ENCODE measurements at regions not wholly inside any gene's neighbourhood (a gene's known extent, or its start where the extent isn't known, plus 50 kb on each side); places are given as distances from the start of the nearest gene placed in this dataset.
A peak's percentile ranks its signal among the peaks of the same experiment; 100 is the strongest.

GRCh38 chr6:138695193-138695592 is 78.4 kb upstream of the CCDC28A start:
- H3K27ac ChIP-seq (ENCODE audit: extremely low read depth, low read depth, low read length), result no peak overlapping the region
- no peaks in the 10 kb centered on the region for H3K36me3 ChIP-seq (ENCODE audit: control insufficient read depth in 2 of 2, insufficient read depth in 1 of 2, low read length in 2 of 2)
- no peaks in the 10 kb centered on the region for H3K9me3 ChIP-seq (ENCODE audit: control insufficient read depth, insufficient read depth, low read depth, low read length)
- ChIA-PET CTCF (interaction anchor here (0.6 kb wide), 1 partner anchor 27 kb away, joined by 4 read pairs; no protein-coding TSS in a partner anchor), POLR2A (no interaction called here)
- TF ChIP-seq ZNF146 (tag by site-specific recombination; IDR thresholded peaks at IDR 0.05) (peak; percentile 76), SETDB1 (IDR thresholded peaks at IDR 0.05; ENCODE audit: insufficient read length, low read length) (peak; percentile 52), ZBTB7A (tag by site-specific recombination; IDR thresholded peaks at IDR 0.05; ENCODE audit: low read depth) (no peak), TRIM28 (IDR thresholded peaks at IDR 0.05; ENCODE audit: borderline replicate concordance, low read length) (0 out of 2 replicates have a peak, but pooled peaks have one; percentile 60), ZNF223 (tag by site-specific recombination; IDR thresholded peaks at IDR 0.05) (no peak)
- H3K4me3 ChIP-seq (ENCODE audit: low read depth, low read length), result no peak overlapping the region
- H3K4me1 ChIP-seq (ENCODE audit: control insufficient read depth, insufficient read depth, low read length), result no peaks in the 10 kb centered on the region

- CTCF ChIA-PET, result interaction anchor here (0.6 kb wide), 2 partner anchors 206 to 303 kb away, joined by 3 to 4 read pairs; no protein-coding TSS in a partner anchor
- Histone ChIP-seq H3K4me1 (ENCODE audit: control insufficient read depth, insufficient read depth, low read length) (no peaks in the 10 kb centered on the region), H3K9me3 (ENCODE audit: control insufficient read depth, insufficient read depth, low read depth, low read length) (peaks cover 2% of the 10 kb centered on the region; the same call in 1 of the 2 replicates), H3K27ac (ENCODE audit: extremely low read depth, low read depth, low read length) (no peak overlapping the region), H3K36me3 (ENCODE audit: control insufficient read depth in 2 of 2, insufficient read depth in 1 of 2, low read length in 2 of 2) (no peaks in the 10 kb centered on the region), H3K4me3 (ENCODE audit: low read depth, low read length) (no peak overlapping the region)
- no peak for TF ChIP-seq ZNF837 (tag by site-specific recombination; IDR thresholded peaks at IDR 0.05)
- TF ChIP-seq ZNF354C (tag by site-specific recombination; IDR thresholded peaks at IDR 0.05; ENCODE audit: borderline replicate concordance, low read depth), result no peak
- TF ChIP-seq SETDB1 (IDR thresholded peaks at IDR 0.05; ENCODE audit: insufficient read length, low read length), result peak; percentile 57
- TF ChIP-seq ZNF24 (tag by site-specific recombination; IDR thresholded peaks at IDR 0.05), result no peak
- POLR2A ChIA-PET, result no interaction called here
Observed at GRCh38 chr6:138714493-138714892, 59.1 kb upstream of the CCDC28A start.

GRCh38 chr6:138716013-138716412 is 57.6 kb upstream of the CCDC28A start:
- Histone ChIP-seq H3K9me3 (ENCODE audit: control insufficient read depth, insufficient read depth, low read depth, low read length) (peaks cover 2% of the 10 kb centered on the region; the same call in 1 of the 2 replicates), H3K4me1 (ENCODE audit: control insufficient read depth, insufficient read depth, low read length) (no peaks in the 10 kb centered on the region), H3K4me3 (ENCODE audit: low read depth, low read length) (no peak overlapping the region), H3K27ac (ENCODE audit: extremely low read depth, low read depth, low read length) (no peak overlapping the region), H3K36me3 (ENCODE audit: control insufficient read depth in 2 of 2, insufficient read depth in 1 of 2, low read length in 2 of 2) (no peaks in the 10 kb centered on the region)
- CTCF ChIA-PET, result no interaction called here
- POLR2A ChIA-PET, result no interaction called here
- TF ChIP-seq ZNF776 (tag by site-specific recombination; IDR thresholded peaks at IDR 0.05; ENCODE audit: borderline replicate concordance), result no peak
- TF ChIP-seq ZNF155 (tag by site-specific recombination; IDR thresholded peaks at IDR 0.05), result no peak
- TF ChIP-seq ZFP69B (tag by site-specific recombination; IDR thresholded peaks at IDR 0.05), result no peak
- TF ChIP-seq ZNF555 (tag by site-specific recombination; conservative IDR thresholded peaks at IDR 0.05), result no peak
- no peak for TF ChIP-seq ZNF37A (tag by site-specific recombination; IDR thresholded peaks at IDR 0.05)
- TF ChIP-seq PRDM4 (tag by site-specific recombination; IDR thresholded peaks at IDR 0.05), result no peak
- no peak for TF ChIP-seq ZNF10 (tag by site-specific recombination; IDR thresholded peaks at IDR 0.05)
- no peak for TF ChIP-seq FEZF1 (tag by site-specific recombination; IDR thresholded peaks at IDR 0.05)
- TF ChIP-seq ZBTB17 (tag by site-specific recombination; IDR thresholded peaks at IDR 0.05), result no peak
- TF ChIP-seq ZBTB49 (tag by site-specific recombination; IDR thresholded peaks at IDR 0.05; ENCODE audit: low read depth), result no peak
- TF ChIP-seq ZNF677 (tag by site-specific recombination; IDR thresholded peaks at IDR 0.05), result no peak
- TF ChIP-seq INSM2 (tag by site-specific recombination; IDR thresholded peaks at IDR 0.05), result no peak
- TF ChIP-seq ZFP3 (tag by site-specific recombination; IDR thresholded peaks at IDR 0.05; ENCODE audit: low read depth), result no peak
- TF ChIP-seq SP3 (tag by site-specific recombination; IDR thresholded peaks at IDR 0.05), result no peak
- TF ChIP-seq ZNF280C (tag by site-specific recombination; IDR thresholded peaks at IDR 0.05), result no peak
- TF ChIP-seq SALL2 (tag by site-specific recombination; IDR thresholded peaks at IDR 0.05; ENCODE audit: borderline replicate concordance), result no peak
- TF ChIP-seq OVOL3 (tag by site-specific recombination; IDR thresholded peaks at IDR 0.05), result no peak

All from HEK293 (cell line).